ENCODE measurements at regions not wholly inside any gene's neighbourhood (a gene's known extent, or its start where the extent isn't known, plus 50 kb on each side); places are given as distances from the start of the nearest gene placed in this dataset.

GRCh38 chr2:19292007-19292406 lies 66.4 kb downstream of the OSR1 start:
- H2BK15ac ChIP-seq (ENCODE audit: low read depth, low read length) = no peak overlapping the region
- H3K27me3 ChIP-seq (ENCODE audit: control insufficient read depth, insufficient read depth, low read length) = no peaks in the 10 kb centered on the region
- no peaks in the 10 kb centered on the region for H4K20me1 ChIP-seq (ENCODE audit: insufficient read depth, low read length)
- no CpG with 5 or more reads among the region's 5 CpGs for WGBS, 2 experiments (ENCODE audit: extremely low coverage in 2 of 2, insufficient read length in 1 of 2)
- no peak overlapping the region for H4K8ac ChIP-seq (ENCODE audit: low read depth in 2 of 2, low read length in 2 of 2)
- intact Hi-C loops (cut with micrococcal nuclease) = no loop called here
- TF ChIP-seq POLR2A (IDR thresholded peaks at IDR 0.05; ENCODE audit: low read depth, low read length) (no peak), CTCF (conservative IDR thresholded peaks at IDR 0.05; ENCODE audit: low read depth, low read length) (no peak), NFE2L2 (IDR thresholded peaks at IDR 0.05; ENCODE audit: low read depth, low read length) (no peak), BHLHE40 (IDR thresholded peaks at IDR 0.05; ENCODE audit: low read depth, low read length) (no peak)
- no peak overlapping the region for H3K23ac ChIP-seq (ENCODE audit: low read depth, low read length)
- H2BK5ac ChIP-seq (ENCODE audit: low read depth, low read length, poor library complexity, severe bottlenecking) = no peak overlapping the region
- H3K9me3 ChIP-seq (ENCODE audit: control insufficient read depth, insufficient read depth, low read length) = no peaks in the 10 kb centered on the region
- H3K4me3 ChIP-seq (ENCODE audit: insufficient read depth, low read depth, low read length) = no peak overlapping the region
- no peak overlapping the region for H3K4ac ChIP-seq (ENCODE audit: low read depth, low read length)
- H3K27ac ChIP-seq (ENCODE audit: insufficient read depth, low read length) = no peak overlapping the region
- no peaks in the 10 kb centered on the region for H3K4me1 ChIP-seq (ENCODE audit: control insufficient read depth, insufficient read depth, low read length)
- CTCF ChIA-PET = no interaction called here
- no peak overlapping the region for H3K9ac ChIP-seq (ENCODE audit: low read depth, low read length)
- POLR2A ChIA-PET (ENCODE audit: unreplicated experiment) = no interaction called here
- no peak overlapping the region for H3K4me2 ChIP-seq (ENCODE audit: low read depth, low read length)
- no TSS peak for BruUV-seq (replicated peaks)
- H3K56ac ChIP-seq (ENCODE audit: extremely low read depth, insufficient read depth, low read length) = no peak overlapping the region
- H2AFZ ChIP-seq (replicated peaks; ENCODE audit: low read length, poor library complexity) = peak overlapping the region; percentile 45
- no peaks in the 10 kb centered on the region for H3K36me3 ChIP-seq (ENCODE audit: control insufficient read depth, insufficient read depth, low read length)
- H3K18ac ChIP-seq (ENCODE audit: low read depth, low read length) = no peak overlapping the region
- H2BK20ac ChIP-seq (ENCODE audit: low read depth, low read length) = no peak overlapping the region
- H4K91ac ChIP-seq (ENCODE audit: insufficient read depth, low read depth, low read length) = no peak overlapping the region
- H2BK120ac ChIP-seq (ENCODE audit: low read depth, low read length) = no peak overlapping the region
- H2AK9ac ChIP-seq (replicated peaks; ENCODE audit: low read depth, low read length, poor library complexity) = no peak overlapping the region
- in situ Hi-C loops (cut with MboI; ENCODE audit: low sequenced_read_pairs) = no loop called here
- no peak overlapping the region for H4K5ac ChIP-seq (ENCODE audit: low read depth, low read length)
- H2AK5ac ChIP-seq (ENCODE audit: low read depth, low read length) = no peak overlapping the region
- H3K79me1 ChIP-seq (ENCODE audit: low read depth in 1 of 2, low read length in 2 of 2) = no peaks in the 10 kb centered on the region
- 0 out of 2 replicates have a peak, but pooled peaks cover 3% of the 10 kb centered on the region for H3K9me1 ChIP-seq (ENCODE audit: insufficient read depth, low read length)
- ATAC-seq (ENCODE audit: low read depth) (no peak), DNase-seq (no peak)
- no peak overlapping the region for H3K14ac ChIP-seq (replicated peaks; ENCODE audit: low read depth, low read length)
- dilution Hi-C loops (cut with HindIII; ENCODE audit: low sequenced_read_pairs, unreplicated experiment) = no loop called here

All from IMR-90 (cell line).